HG03280 (cell line): ENCODE measurements at regions not wholly inside any gene's neighbourhood (a gene's known extent, or its start where the extent isn't known, plus 50 kb on each side); places are given as distances from the start of the nearest gene placed in this dataset.
"Not testable (repeated sequence)": the region's sequence is repeated elsewhere in the genome, so short reads cannot be mapped to it uniquely, and the experiment has no call there.

ENCODE experiments used
- ATAC-seq: cut with Tn5 transposase; IDR thresholded peaks from one replicate; pipeline ENCODE4 v1.9.1; 2021; ENCODE audit warnings: mild to moderate bottlenecking, moderate library complexity; ENCODE audit not compliant: unreplicated experiment

DNA sequence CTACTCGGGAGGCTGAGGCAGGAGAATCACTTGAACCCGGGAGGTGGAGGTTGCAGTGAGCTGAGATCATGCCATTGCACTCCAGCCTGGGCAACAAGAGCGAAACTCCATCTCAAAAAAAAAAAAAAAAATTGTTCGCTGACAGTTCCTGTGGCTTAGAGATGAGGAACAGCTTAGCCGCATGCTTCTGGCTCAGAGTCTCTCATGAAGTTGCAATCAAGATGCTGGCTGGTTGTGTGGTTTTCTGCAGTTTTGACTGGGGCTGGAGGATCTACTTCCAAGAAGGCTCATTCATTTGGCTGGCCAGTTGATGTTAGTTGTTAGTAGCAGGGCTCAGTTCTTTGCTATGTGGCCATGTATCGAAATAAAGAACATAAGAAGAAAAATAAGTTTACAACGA lies 69.9 kb upstream of the TBC1D5 start:
- ATAC-seq: not testable (repeated sequence)

DNA sequence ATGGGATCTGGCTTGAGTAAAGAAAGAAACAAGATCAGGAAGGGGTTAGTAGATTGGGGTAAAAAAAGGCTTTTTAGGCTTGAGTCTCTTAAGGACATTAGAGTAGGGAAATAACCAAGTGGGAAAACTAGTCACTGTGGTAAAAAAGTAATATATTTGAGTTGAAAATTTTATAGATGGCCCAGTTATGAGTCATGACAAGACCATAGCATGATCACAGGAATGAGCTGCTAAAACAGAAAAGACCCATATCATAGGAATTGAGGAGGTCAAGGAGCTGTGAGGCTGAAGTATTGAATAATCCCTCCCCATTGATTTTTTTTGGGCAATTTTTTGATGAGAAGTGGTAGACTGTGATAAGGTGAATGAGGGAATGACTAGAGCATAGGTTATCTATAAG lies 69.2 kb upstream of the TBC1D5 start:
- ATAC-seq: no peak

DNA sequence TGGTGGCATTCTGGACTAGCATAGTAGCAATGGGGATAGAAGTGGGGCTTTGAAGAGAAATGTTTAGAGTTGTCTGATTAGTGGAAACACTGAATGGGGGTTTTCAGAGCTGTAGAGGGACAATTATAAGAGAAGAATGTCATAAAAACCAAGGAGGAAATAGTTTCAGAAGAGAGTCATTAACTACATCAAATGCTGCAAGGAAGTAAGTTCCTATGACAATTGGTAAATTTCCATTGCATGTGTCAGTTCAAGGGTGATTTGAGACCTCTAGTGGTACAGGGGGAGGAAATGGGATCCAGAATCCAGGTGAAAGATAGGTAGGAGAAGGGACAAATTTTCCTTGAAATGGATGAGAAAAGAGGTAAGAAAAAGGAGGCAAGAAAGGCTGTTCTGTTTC lies 68.3 kb upstream of the TBC1D5 start:
- ATAC-seq: no peak

DNA sequence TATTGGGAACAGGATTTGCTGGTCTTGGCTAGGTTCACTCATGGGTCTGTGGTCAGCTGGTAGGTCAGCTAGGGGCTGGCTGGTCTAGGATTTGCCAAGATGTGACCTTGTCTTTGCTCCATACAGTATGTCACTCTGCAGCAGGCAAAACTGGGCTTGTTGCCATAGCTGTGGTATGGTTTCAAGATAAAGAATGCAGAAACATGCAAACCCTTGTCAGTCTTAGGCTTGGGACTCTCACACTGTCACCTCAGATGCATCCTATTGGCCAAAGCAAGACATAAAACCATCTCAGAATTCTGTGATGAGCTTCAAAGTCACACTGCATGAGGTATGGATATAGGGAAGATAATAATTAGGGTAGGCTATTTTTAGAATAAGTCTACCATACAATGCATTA lies 66.6 kb upstream of the TBC1D5 start:
- no peak for ATAC-seq

GRCh38 chr3:17806876-17807275 lies 64.4 kb upstream of the TBC1D5 start:
- ATAC-seq: no peak

DNA sequence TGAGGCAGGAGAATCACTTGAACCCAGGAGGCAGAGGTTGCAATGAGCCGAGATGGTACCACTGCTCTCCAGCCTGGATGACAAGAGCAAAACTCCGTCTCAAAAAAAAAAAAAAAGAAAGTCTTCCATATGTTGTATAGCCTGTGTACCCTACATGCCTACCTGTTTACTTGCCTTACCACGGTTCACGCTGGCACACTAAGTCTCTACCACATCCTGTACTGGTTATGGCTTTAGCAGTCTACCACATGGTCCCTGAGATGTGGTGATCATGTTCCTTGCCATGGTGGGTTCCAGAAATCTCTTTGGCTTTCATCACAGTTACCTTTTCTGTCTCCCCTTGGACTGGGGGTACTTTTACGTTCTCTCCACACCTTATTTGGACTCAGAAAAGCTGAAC lies 63.8 kb upstream of the TBC1D5 start:
- ATAC-seq: no peak

DNA sequence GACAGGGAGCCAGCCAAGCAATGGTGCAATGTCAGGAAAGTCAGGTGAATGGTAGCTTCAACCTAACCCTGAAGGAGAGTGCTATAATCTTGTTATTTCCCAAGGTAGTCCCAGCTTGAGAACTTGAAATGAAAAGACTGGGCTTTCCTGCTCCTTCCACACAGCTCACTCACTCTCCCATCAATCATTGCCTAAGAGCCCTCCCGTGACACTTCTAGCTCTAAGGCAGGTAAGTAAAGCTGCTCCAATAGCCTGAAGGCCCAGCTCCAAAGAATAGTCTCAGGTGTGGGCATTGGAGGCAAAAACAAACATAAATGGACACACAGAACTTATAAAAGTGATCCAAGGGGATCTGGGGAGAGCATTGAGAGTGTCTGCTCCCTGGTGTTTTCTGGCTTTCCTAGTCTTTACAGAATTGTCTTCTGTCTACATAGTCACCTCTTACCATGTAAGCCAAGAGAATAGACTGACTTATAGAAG lies 63.1 kb upstream of the TBC1D5 start:
- ATAC-seq: no peak

- no peak for ATAC-seq
Measured at GRCh38 chr3:17802950-17803349, 60.5 kb upstream of the TBC1D5 start.

GRCh38 chr3:17801131-17801530 lies 58.7 kb upstream of the TBC1D5 start:
- no peak for ATAC-seq

DNA sequence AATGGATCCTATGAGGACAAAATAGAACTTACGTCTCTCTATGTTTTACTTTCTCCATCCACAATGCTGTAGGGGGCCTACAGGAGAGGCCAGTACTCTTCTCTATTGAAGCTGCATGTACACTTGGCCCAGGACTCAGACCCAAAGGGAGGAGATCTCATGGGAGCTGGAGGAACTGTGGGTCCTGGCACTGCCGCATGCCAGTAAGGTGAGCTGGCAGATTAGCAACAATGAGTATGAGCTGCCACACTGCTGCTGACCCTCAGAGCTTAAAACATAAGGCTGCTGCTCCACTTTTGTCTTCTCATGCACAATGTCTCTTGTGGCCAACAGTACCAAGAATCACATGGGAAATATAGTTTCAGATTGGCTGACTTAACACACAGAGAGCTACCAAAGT lies 57.8 kb upstream of the TBC1D5 start:
- ATAC-seq: no peak

DNA sequence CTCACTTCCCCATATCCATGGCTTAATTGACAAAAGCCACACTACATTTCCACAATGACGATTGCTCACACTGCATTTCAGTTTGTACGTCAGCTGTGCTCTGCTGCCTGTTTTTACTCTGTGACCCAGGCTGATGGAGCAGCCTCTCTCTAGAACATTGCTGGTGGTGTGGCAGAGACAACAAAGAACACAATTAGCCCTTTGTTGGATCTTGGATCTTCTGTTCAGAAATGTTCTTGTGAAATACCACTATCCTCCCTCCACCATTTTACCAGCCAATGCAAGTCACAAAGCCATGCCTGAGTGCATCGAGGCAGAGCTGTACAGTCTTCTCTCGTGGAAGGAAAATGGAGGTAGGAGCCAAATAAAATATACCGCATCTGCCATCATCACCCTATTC lies 56.9 kb upstream of the TBC1D5 start:
- ATAC-seq: no peak

GRCh38 chr3:17798000-17798399 lies 55.6 kb upstream of the TBC1D5 start:
- no peak for ATAC-seq

DNA sequence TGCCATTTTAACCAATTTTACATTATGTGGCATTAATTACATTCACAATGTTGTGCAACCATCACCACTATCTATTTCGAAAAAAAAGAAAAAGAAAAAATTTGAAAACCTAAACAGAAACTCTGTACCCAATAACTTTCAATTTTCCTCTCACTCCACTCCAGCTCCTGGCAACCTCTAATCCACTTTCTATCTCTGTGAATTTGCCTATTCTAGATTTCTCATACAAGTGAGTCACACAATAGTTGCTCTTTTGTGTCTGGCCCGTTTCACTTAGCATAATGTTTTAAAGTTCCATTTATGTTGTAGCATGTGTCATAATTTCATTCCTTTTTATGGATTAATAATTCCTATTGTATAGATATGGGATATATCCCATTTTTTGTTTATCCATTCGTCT lies 53.3 kb upstream of the TBC1D5 start:
- no peak for ATAC-seq

GRCh38 chr3:17795280-17795679 lies 52.8 kb upstream of the TBC1D5 start:
- ATAC-seq: no peak

DNA sequence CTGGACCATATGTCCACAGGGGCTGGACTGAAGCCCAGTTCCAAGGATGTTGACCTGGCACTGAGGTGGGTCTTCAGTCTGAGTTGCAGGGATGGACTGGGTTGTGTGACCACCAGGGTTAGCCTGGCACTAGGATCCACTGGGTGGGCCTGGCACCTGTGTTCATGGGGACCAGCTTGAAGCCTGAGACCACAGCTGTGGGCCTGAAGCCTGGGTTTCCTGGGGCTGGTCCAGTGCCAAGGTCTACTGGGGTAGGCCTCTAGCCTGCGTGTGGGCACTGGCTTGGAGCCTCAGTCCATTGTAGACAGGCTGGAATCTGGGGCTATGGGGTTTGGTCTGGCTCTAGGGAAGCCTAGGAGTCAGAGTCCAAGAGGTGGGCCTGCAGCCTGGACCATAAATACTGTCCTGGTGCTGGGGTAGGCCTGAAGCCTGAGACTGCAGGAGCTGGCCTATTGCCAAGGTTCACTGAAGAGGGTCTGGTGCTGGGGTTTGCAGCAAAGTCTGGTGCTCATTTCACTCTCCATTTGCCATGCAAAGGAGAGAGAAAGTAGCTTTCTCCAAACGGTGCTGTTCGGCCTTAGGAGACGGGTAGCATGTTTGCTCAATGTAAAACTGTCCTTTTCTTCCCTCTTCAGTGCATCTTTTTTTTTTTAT lies 51.2 kb upstream of the TBC1D5 start:
- no peak for ATAC-seq
